Left ventricle myocardium inferior (tissue), 1 donor: ENCODE measurements at regions not wholly inside any gene's neighbourhood (a gene's known extent, or its start where the extent isn't known, plus 50 kb on each side); places are given as distances from the start of the nearest gene placed in this dataset.

Experiments
- DNase-seq: peaks from one replicate; pipeline ENCODE4 v3.0.0-alpha.2; 2020
- H3K27ac ChIP-seq: fragments of 200-600 bp; replicated peaks from 2 replicates; pipeline ENCODE4 v1.8.0; 2021
- H3K27me3 ChIP-seq: fragments of 200-600 bp; 2 replicates; pipeline ENCODE4 v1.8.0; 2021; ENCODE audit warnings: low read depth
- H3K36me3 ChIP-seq: fragments of 200-600 bp; 2 replicates; pipeline ENCODE4 v1.8.0; 2021
- H3K4me1 ChIP-seq: fragments of 200-600 bp; 2 replicates; pipeline ENCODE4 v1.8.0; 2021
- H3K4me3 ChIP-seq: fragments of 200-600 bp; 2 replicates; pipeline ENCODE4 v1.8.0; 2021; ENCODE audit warnings: mild to moderate bottlenecking, moderate library complexity
- H3K9me3 ChIP-seq: fragments of 200-600 bp; replicated peaks from 2 replicates; pipeline ENCODE4 v1.8.0; 2021
- CTCF ChIP-seq: fragments of 200-600 bp; IDR thresholded peaks from 2 replicates; pipeline ENCODE4 v1.8.0; 2021; ENCODE audit warnings: antibody characterized with exemption, mild to moderate bottlenecking, borderline replicate concordance
- intact Hi-C: fragments of 100-400 bp; cut with micrococcal nuclease; formaldehyde crosslinking; loops from one replicate; pipeline ENCODE4 v1.11.0; 2022
- donor health status: DM: no; HTN: yes; CAD: no; lungs with severe emphysema.

- no peak for DNase-seq
- intact Hi-C loops: no loop called here
- Histone ChIP-seq H3K36me3 (no peaks in the 10 kb centered on the region), H3K9me3 (peaks cover 27% of the 10 kb centered on the region), H3K4me1 (no peaks in the 10 kb centered on the region), H3K27me3 (no peaks in the 10 kb centered on the region), H3K27ac (no peak overlapping the region), H3K4me3 (no peak overlapping the region)
- no peak for TF ChIP-seq CTCF
Measured at GRCh38 chr1:194155962-194156361, 969.5 kb upstream of the B3GALT2 start.

- no peak overlapping the region for H3K27ac ChIP-seq
- H3K4me3 ChIP-seq: no peak overlapping the region
- no peaks in the 10 kb centered on the region for H3K36me3 ChIP-seq
- no peak for DNase-seq
- H3K9me3 ChIP-seq: no peaks in the 10 kb centered on the region
- TF ChIP-seq CTCF: no peak
- peaks cover 5% of the 10 kb centered on the region for H3K4me1 ChIP-seq
- intact Hi-C loops: no loop called here
- no peaks in the 10 kb centered on the region for H3K27me3 ChIP-seq
Measured at GRCh38 chr1:194151056-194151455, 964.6 kb upstream of the B3GALT2 start.

GRCh38 chr1:194150242-194150641, 963.8 kb upstream of the B3GALT2 start:
- intact Hi-C loops: no loop called here
- Histone ChIP-seq H3K27me3 (no peaks in the 10 kb centered on the region), H3K9me3 (no peaks in the 10 kb centered on the region), H3K4me3 (no peak overlapping the region), H3K4me1 (peaks cover 5% of the 10 kb centered on the region), H3K27ac (no peak overlapping the region), H3K36me3 (no peaks in the 10 kb centered on the region)
- no peak for TF ChIP-seq CTCF
- no peak for DNase-seq

- TF ChIP-seq CTCF: no peak
- no peaks in the 10 kb centered on the region for H3K36me3 ChIP-seq
- H3K27me3 ChIP-seq: no peaks in the 10 kb centered on the region
- no peaks in the 10 kb centered on the region for H3K4me1 ChIP-seq
- intact Hi-C loops: no loop called here
- H3K9me3 ChIP-seq: no peaks in the 10 kb centered on the region
- no peak overlapping the region for H3K27ac ChIP-seq
- H3K4me3 ChIP-seq: no peak overlapping the region
- DNase-seq: no peak
Measured at GRCh38 chr1:194133152-194133551, 946.7 kb upstream of the B3GALT2 start.

- Histone ChIP-seq H3K27me3 (no peaks in the 10 kb centered on the region), H3K4me3 (no peak overlapping the region), H3K27ac (no peak overlapping the region), H3K4me1 (no peaks in the 10 kb centered on the region), H3K36me3 (no peaks in the 10 kb centered on the region), H3K9me3 (peaks cover 11% of the 10 kb centered on the region)
- intact Hi-C loops: no loop called here
- no peak for DNase-seq
- TF ChIP-seq CTCF: no peak
Measured at GRCh38 chr1:194118086-194118485, 931.7 kb upstream of the B3GALT2 start.

- Histone ChIP-seq H3K9me3 (peaks cover 11% of the 10 kb centered on the region), H3K36me3 (no peaks in the 10 kb centered on the region), H3K27me3 (no peaks in the 10 kb centered on the region), H3K27ac (no peak overlapping the region), H3K4me3 (no peak overlapping the region), H3K4me1 (no peaks in the 10 kb centered on the region)
- no peak for DNase-seq
- TF ChIP-seq CTCF: no peak
- intact Hi-C loops: no loop called here
Measured at GRCh38 chr1:194117582-194117981, 931.2 kb upstream of the B3GALT2 start.
